AG09319 (cell line): ENCODE measurements at regions not wholly inside any gene's neighbourhood (a gene's known extent, or its start where the extent isn't known, plus 50 kb on each side); places are given as distances from the start of the nearest gene placed in this dataset.
"Not testable (repeated sequence)": the region's sequence is repeated elsewhere in the genome, so short reads cannot be mapped to it uniquely, and the experiment has no call there.

ENCODE experiments used
- DNase-seq: peaks from one replicate; pipeline ENCODE4 v3.0.0-alpha.2; 2010; ENCODE audit warnings: low read depth; ENCODE audit errors: extremely low read depth
- TF ChIP-seq, protein P1 (sequence below): IDR thresholded peaks from 2 replicates; pipeline ENCODE4 v1.5.1; 2011; ENCODE audit warnings: low read depth, mild to moderate bottlenecking, inconsistent platforms, low read length, moderate library complexity

- DNase-seq: no peak
- TF ChIP-seq, protein P1, sequence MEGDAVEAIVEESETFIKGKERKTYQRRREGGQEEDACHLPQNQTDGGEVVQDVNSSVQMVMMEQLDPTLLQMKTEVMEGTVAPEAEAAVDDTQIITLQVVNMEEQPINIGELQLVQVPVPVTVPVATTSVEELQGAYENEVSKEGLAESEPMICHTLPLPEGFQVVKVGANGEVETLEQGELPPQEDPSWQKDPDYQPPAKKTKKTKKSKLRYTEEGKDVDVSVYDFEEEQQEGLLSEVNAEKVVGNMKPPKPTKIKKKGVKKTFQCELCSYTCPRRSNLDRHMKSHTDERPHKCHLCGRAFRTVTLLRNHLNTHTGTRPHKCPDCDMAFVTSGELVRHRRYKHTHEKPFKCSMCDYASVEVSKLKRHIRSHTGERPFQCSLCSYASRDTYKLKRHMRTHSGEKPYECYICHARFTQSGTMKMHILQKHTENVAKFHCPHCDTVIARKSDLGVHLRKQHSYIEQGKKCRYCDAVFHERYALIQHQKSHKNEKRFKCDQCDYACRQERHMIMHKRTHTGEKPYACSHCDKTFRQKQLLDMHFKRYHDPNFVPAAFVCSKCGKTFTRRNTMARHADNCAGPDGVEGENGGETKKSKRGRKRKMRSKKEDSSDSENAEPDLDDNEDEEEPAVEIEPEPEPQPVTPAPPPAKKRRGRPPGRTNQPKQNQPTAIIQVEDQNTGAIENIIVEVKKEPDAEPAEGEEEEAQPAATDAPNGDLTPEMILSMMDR: no peak
Measured at GRCh38 chr12:83889745-83890144, 1022.9 kb downstream of the SLC6A15 start.

DNA sequence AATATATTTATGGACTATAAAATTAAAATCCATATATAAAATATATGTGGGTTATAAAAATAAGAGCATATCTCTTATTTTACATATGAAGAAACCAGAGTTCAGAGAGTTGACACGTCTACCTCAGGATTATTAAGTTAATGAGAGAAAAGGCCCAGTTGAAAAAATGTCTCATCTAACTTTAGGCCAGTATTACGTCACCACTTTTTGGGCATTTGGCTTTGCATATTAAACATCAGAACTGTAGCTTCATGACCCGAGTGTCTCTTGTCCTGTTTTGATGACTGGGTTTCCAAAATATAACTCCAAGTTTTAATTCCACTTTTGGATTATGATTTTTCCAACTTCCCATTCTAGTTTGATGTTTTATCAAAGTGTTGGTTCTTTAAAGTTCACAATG lies 1026.1 kb downstream of the SLC6A15 start:
- TF ChIP-seq, protein P1: no peak
- DNase-seq: no peak

GRCh38 chr12:83870921-83871599 lies 1041.5 kb downstream of the SLC6A15 start:
- not testable (repeated sequence) for DNase-seq

- TF ChIP-seq, protein P1: no peak
- DNase-seq: no peak
Measured at GRCh38 chr12:83866477-83866876, 1046.1 kb downstream of the SLC6A15 start.

GRCh38 chr12:83865431-83865830 lies 1047.2 kb downstream of the SLC6A15 start:
- no peak for DNase-seq
- TF ChIP-seq, protein P1: no peak

DNA sequence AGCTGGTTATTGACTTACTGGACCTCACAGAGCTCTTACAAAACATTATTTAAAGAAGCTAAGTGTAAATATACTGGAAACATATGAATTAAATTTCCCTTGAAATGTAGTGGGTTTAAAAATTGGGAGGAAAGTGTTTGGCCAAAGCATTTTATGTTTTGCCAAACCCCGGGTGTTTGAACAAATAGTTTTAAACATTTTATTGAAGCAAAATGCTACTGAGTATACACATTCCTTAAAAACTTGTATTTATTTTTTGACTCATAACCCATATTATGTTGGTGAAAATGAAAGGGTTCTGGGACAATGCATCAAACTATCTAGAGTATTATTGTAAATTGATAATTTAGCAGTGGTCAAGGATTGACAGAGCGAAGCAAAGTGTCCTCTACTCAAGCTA lies 1048.5 kb downstream of the SLC6A15 start:
- TF ChIP-seq, protein P1: no peak
- no peak for DNase-seq

DNA sequence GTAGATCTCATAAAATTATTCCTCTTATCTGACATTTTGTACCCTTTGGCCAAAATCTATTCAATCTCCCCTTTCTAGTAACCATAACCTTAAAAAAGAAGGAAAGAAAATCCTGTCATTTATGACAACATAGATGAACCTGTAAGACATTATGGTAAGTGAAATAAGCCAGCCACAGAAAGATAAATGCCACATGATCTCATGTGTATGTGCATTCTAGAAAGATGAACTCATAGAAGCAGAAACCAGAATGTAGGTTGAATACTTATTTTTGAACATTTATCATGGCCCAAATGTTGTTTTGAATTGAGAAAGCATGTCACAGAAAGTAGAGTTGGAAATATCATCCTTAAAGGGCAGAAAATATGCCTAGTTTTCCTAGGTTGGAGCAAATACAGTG lies 1053.6 kb downstream of the SLC6A15 start:
- no peak for DNase-seq
- TF ChIP-seq, protein P1: no peak

DNA sequence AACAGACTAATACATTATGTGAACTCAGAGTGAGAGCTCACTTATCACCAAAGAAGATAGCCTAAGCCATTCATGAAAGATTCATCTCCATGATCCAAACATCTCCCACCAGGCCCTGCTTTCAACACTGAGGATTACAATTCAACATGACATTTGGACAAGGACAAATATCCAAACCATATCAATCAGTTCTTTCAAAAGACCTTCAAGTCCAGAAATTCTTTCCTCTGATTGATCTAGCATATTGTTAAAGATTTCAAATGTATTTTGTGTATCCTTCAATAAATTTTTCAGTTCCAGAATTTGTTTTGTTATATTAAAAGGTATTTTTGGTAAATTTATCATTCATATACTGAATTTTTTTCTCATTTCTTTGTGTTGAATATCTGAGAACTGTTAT lies 1055.8 kb downstream of the SLC6A15 start:
- TF ChIP-seq, protein P1: no peak
- DNase-seq: no peak
